Testis (tissue), 2 donors: ENCODE measurements at regions not wholly inside any gene's neighbourhood (a gene's known extent, or its start where the extent isn't known, plus 50 kb on each side); places are given as distances from the start of the nearest gene placed in this dataset.

Experiments used
- DNase-seq: peaks from one replicate; pipeline ENCODE4 v3.0.0-alpha.2; 2019
- H3K27ac ChIP-seq, 2 donors: fragments of 200-600 bp; sonication (generic); one replicate each; pipeline ENCODE4 v1.5.1; 2019
- H3K27me3 ChIP-seq: fragments of 200-600 bp; sonication (generic); one replicate; pipeline ENCODE4 v1.5.1; 2019
- H3K36me3 ChIP-seq: fragments of 200-600 bp; sonication (generic); one replicate; pipeline ENCODE4 v1.5.1; 2017; ENCODE audit warnings: low read depth; ENCODE audit errors: missing control alignments
- H3K4me1 ChIP-seq: fragments of 200-600 bp; sonication (generic); one replicate; pipeline ENCODE4 v1.5.1; 2019
- H3K4me3 ChIP-seq, 2 donors: fragments of 200-600 bp; sonication (generic); one replicate each; pipeline ENCODE4 v1.5.1; 2017 to 2019
- H3K9me3 ChIP-seq: fragments of 200-600 bp; sonication (generic); one replicate; pipeline ENCODE4 v1.5.1; 2017
- CTCF ChIP-seq, 3 experiments: fragments of 450-650 bp in 2 of 3; fragments of 200-600 bp in 1 of 3; sonication (generic) in 1 of 3; IDR thresholded peaks; one replicate each; pipeline ENCODE4 v1.5.1; 2016 to 2019; ENCODE audit warnings: antibody characterized with exemption in 3 of 3, mild to moderate bottlenecking in 2 of 3, moderate library complexity in 1 of 3
- POLR2A ChIP-seq: fragments of 450-650 bp; IDR thresholded peaks from one replicate; pipeline ENCODE4 v1.6.1; 2017; ENCODE audit warnings: antibody characterized with exemption, mild to moderate bottlenecking, moderate library complexity
- WGBS, 2 donors: methylation state at CpG; one replicate each; pipeline ENCODE4 v1.1.5; 2018; 5-methylcytosine and 5-hydroxymethylcytosine counted together
- intact Hi-C: fragments of 100-400 bp; cut with DNase I; formaldehyde crosslinking; loops from one replicate; pipeline ENCODE4 v1.15.1; 2023; ENCODE audit warnings: low total_unique reads

GRCh38 chr14:38839694-38840365 is 263.2 kb downstream of the SEC23A start:
- Histone ChIP-seq H3K9me3 (no peaks in the 10 kb centered on the region), H3K36me3 (no peaks in the 10 kb centered on the region), H3K4me1 (no peaks in the 10 kb centered on the region), H3K4me3 (no peak overlapping the region), H3K27ac (no peak overlapping the region), H3K27me3 (no peaks in the 10 kb centered on the region)
- intact Hi-C loops, result no loop called here
- no peak for DNase-seq
- 48 to 52% methylated on average over 3 of the region's 3 CpGs for WGBS, 2 donors
- no peak for TF ChIP-seq POLR2A
- no peak for TF ChIP-seq CTCF (IDR thresholded peaks at IDR 0.05)

- Histone ChIP-seq H3K27ac (no peak overlapping the region), H3K4me3 (no peak overlapping the region), H3K4me1 (no peaks in the 10 kb centered on the region), H3K27me3 (no peaks in the 10 kb centered on the region), H3K9me3 (no peaks in the 10 kb centered on the region), H3K36me3 (no peaks in the 10 kb centered on the region)
- WGBS, 2 donors, result 79 to 85% methylated on average over 8 of the region's 8 CpGs
- intact Hi-C loops, result no loop called here
- DNase-seq, result no peak
- TF ChIP-seq CTCF (IDR thresholded peaks at IDR 0.05), result no peak
- TF ChIP-seq POLR2A, result no peak
Measured at GRCh38 chr14:38838979-38839323, 264.1 kb downstream of the SEC23A start.

GRCh38 chr14:38838049-38838978 is 264.7 kb downstream of the SEC23A start:
- intact Hi-C loops, result no loop called here
- Histone ChIP-seq H3K27me3 (no peaks in the 10 kb centered on the region), H3K36me3 (no peaks in the 10 kb centered on the region), H3K4me3 (no peak overlapping the region), H3K27ac (no peak overlapping the region), H3K4me1 (no peaks in the 10 kb centered on the region), H3K9me3 (no peaks in the 10 kb centered on the region)
- 89% methylated on average over 20 to 27 of the region's 27 CpGs for WGBS, 2 donors
- DNase-seq, result no peak
- no peak for TF ChIP-seq POLR2A
- TF ChIP-seq CTCF (IDR thresholded peaks at IDR 0.05), result no peak

- H3K4me3 ChIP-seq, result no peak overlapping the region
- no peaks in the 10 kb centered on the region for H3K27me3 ChIP-seq
- WGBS, 2 donors, result 88 to 89% methylated on average over 12 to 17 of the region's 17 CpGs
- intact Hi-C loops, result no loop called here
- DNase-seq, result no peak
- no peak for TF ChIP-seq CTCF (IDR thresholded peaks at IDR 0.05)
- TF ChIP-seq POLR2A, result no peak
- H3K27ac ChIP-seq, result no peak overlapping the region
- H3K4me1 ChIP-seq, result no peaks in the 10 kb centered on the region
- no peaks in the 10 kb centered on the region for H3K36me3 ChIP-seq
- no peaks in the 10 kb centered on the region for H3K9me3 ChIP-seq
Measured at GRCh38 chr14:38837343-38838048, 265.5 kb downstream of the SEC23A start.
